GM19023 (cell line): ENCODE measurements at regions not wholly inside any gene's neighbourhood (a gene's known extent, or its start where the extent isn't known, plus 50 kb on each side); places are given as distances from the start of the nearest gene placed in this dataset.
A peak's percentile ranks its signal among the peaks of the same experiment; 100 is the strongest.
"Not testable (repeated sequence)": the region's sequence is repeated elsewhere in the genome, so short reads cannot be mapped to it uniquely, and the experiment has no call there.

Source experiments
- ATAC-seq: cut with Tn5 transposase; IDR thresholded peaks from one replicate; pipeline ENCODE4 v1.9.1; 2021; ENCODE audit warnings: mild to moderate bottlenecking, moderate library complexity; ENCODE audit not compliant: unreplicated experiment

DNA sequence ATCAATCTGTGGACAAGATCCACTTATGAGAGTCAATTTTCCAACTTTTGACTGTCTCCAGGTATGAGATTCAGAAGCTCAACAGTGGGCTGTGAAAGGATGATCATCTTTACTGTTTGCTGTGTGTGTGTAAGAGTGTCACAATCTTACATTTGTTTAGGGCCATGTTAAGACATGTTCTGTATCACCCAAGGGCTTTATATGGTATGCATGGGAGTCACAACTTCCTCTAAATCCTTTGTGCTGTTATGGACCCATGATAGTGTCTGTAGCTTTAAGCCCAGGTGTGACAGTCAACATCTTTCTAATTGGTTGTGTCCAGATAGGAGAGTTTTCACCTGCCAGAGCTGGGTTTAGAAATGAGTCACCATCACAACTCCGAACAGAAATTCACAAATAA is 70.2 kb downstream of the ZNF726 start:
- ATAC-seq = not testable (repeated sequence)

DNA sequence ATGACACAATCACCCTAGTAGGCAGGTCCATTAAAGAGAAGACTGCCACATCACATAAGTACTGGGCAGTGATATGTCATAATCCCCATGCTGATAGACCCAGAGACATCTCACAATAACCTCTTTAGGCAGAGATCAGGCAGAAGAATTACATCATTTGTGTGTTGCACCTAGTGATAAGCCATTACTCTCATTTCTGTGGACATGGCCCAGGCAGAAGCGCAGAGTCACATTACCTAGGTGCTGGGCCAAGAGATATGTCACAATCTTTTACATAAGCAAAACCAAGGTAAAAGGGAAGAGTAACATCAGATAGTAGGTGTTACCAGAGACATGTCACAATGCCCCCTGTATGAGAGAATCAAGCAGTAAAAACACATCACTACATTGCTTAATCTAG is 71.9 kb downstream of the ZNF726 start:
- ATAC-seq = no peak

DNA sequence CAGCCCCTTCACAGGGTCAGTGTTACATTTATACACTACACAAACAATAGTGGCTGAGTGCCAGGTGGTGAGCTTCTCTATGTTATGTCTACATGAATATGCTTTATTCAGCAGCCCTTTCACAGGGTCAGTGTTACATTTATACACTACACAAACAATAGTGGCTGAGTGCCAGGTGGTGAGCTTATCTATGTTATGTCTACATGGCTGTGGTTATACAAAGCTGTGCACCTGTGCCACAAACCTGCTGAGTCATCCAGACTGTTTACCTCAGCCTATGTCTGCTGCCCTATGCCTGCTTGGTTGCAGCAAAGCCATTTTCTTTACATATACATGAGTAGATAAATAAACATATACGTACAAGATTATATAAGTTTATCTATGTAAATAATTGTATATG is 76.5 kb downstream of the ZNF726 start:
- ATAC-seq = no peak

DNA sequence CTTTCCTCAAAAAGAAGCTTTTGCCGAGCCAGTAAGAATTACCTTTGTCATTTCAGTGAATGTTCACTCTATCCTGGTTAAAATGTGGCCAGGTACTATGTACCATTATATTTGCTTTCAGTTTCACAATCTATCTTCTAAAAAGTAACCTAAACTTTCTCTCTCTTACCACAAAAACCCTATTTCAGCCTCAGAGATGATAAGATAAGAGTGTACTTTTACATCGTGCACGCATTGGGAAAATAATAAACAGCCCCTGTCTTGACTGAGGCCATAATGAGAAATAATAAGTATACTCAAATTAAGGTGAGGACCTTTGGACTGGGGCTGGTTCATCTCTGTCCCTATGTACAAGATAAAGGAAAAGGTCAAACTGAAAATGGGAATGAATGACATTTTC is 77.7 kb downstream of the ZNF726 start:
- no peak for ATAC-seq

DNA sequence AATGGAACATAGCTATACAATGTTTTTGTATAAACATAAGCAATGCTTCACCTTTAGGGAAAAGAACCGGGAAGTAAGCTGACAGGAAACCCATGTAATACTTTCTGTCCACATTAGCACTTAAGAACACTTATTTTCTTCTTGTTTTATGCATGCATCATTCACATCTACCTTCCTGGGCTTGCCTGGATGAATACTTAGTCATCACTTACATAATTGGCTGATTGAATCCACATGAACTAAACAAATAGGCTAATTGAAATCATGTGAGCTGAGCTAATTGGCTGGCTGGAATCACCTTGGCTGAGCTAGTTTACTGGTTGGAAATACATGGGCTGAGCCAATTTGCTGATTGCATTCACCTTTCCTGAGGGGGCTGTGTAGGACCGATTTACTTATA is 78.8 kb downstream of the ZNF726 start:
- ATAC-seq = no peak

DNA sequence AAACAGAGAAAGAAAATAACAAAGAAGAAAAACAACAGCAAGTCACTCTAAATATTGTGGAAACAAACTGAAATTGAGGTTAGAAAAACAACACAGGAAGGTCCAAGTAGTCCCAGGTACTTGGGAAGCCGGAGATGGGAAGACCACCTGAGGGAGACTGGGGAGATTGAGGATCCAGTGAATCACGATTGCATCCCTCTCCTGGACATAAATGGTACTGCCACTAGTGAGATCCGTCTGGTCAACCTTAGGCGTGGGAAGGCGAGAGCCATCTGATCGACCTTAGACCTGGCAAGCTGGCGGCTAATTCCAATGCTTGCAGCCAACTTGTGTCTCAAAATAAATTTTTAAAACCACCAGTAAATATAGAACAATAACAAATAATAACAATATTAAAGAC is 81.9 kb downstream of the ZNF726 start:
- ATAC-seq = no peak

DNA sequence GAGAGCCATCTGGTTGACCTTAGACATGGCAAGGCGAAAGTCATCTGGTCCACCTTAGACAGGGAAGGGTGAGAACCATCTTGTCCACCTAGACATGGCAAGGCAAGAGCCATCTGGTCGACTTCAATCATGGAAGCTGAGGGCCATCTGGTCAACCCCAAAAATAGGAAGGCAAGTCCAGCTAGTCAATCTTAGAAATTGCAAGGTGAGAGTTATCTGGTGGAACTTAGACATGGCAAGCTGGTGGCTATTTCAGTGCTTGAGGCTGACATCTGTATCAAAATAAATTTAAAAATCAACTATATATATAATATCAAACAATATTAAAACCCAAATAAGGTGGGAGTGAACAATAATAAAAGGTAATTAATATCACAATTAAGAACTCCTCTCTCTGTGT is 83.9 kb downstream of the ZNF726 start:
- ATAC-seq = no peak

DNA sequence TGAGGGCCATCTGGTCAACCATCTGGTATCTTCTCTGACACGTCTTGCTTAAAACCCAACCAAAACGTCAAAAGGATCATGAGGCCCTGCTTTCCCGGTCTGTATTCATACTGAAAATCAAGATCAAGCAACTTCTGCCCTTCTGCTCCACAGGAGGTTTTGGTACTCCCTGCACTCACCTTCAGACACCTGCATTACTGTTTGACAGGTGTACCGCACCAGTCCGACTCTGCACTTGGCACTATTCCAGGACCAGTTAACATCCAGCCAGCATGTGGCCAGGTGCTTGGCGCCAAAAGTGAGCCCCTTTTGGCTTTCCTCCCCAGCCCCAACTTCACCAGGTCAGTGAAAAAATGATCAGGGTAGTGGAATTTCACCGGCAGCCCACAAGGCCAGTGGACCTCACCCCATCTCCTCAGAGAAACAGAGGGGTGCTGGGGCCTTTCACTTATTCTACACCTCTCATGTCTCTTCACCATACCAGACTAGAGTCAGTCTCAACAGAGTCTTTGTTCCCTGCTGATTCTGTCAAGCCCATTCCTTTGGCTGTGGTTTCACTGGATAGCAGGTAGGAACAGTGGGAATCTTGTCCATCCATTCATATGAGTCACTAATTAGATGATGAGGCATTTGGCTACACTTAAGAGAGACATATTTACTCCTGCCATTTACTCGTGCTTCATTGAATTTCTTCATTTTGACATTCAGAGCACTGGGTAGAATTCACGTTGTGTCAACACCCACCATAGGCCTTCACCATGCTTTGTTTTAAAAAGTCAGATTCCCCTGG is 85.3 kb downstream of the ZNF726 start:
- ATAC-seq = no peak

DNA sequence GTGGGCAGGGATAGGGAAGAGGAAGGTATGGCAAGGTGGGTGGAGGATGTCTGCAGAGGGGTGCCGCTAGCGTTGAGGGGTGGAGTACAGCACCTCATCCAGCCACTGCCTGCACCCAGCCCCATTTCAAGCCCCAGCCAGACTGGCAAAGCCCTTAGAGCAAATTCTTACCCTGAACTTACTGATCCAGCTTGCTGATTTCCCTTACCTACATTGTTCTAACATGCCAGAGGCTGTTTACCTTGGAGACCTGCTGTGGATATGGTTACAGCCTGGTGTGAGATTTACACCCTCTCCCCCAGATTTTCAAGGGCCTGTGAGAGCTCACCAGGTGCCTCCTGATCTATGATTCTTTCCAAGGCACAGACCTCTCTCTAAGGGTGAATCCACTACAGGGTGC is 86.0 kb downstream of the ZNF726 start:
- no peak for ATAC-seq

DNA sequence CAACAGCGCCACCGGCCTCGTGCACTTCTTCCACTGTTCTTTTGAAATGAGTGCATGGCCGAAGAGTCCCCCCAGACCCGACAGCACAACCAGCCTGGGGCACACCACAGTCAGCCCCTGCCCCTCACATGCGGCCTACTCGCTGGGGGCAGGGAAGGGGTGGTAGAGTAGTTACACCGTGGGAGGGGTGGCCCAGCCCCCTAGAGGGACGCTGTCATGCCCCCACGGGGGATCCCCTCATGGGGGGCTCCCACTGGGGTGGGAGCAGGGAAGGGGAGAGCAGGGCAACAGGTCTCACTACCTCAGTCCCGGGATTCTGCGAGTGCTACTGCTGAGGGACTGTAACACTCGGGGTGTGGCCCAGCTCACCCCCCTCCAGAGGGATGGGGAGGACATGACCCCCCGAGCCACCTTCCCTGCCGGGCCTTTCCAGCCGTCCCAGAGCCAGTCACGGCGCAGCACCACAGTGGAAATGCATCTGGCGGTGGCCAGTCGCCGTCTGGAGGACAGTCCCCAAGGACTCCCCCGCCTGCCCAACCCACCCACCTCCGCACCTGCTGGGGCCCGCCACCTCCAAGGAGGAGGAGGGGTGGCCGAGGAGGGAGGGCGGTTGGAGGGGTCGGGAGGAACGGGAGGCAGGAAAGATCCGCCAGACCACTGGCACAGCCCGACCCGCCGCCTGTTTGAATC is 84.6 kb upstream of the ZNF254 start:
- no peak for ATAC-seq

DNA sequence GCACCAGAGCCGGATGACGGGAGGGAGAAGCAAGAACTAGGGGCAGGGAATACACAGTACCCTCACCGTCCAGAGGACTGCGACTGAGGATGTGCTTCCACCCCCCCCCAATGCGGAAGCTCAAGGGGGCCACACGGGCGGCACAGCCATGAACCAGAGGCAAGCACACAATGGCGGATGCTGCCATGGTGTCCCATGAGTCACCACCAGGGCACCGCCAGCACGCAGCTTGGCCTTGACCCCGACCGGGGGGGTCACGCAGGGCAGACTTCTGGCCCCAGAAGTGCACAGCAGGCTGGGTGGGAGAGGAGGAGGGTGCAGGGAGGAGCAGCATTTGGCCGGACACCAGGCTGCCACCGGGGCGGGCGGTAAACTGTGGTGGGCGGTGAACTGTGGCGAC is 83.5 kb upstream of the ZNF254 start:
- ATAC-seq = no peak

DNA sequence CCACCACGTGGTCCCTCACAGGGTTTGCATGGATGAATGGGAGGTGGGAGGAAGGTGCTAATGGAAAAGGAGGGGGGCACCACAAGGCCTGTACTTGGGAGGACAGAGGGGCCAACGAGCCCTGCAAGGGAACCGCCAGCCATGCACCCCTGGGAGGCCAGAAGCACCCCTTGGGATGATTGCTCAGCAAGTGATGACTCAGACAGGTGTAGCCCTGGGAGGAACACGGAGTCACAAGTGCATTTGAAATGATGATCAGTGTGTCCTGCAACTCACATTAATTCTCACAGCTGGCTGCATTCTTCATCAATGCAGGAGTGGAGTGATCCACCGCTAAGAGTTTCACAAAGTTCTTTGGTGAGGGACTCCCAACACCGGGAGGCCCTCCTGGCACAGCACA is 82.8 kb upstream of the ZNF254 start:
- no peak for ATAC-seq

DNA sequence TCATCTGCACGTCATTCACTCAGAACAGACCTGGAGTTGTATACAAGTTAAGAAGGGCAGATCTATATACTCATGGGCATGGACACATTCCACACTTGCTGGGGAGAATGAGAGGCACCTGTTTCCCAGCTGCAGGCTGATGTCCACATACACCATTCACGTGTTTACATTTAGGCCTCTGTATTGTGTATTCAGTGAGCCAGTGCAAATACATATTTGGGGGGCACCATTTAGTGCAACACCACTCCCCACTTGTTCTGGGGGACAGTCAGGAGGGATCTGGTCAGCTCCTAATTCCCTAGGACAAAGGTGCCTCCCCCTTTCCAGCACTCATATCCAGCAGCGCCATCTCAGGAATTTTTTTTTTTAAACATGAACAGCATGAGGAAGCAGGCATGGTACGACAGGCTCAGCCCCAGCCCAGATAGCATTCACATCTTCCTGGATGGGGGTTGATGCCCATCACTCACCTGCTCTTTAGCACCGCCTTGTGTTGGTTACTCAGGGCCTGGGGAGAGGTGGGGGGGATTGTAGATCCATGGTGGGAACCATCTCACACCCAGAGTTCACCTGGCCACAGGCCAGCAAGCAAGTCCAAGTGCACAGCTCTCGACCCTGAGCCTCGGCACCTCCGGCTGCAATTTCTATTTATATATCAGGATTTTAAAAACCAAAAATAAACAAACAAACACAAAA is 56.9 kb upstream of the ZNF254 start:
- no peak for ATAC-seq

DNA sequence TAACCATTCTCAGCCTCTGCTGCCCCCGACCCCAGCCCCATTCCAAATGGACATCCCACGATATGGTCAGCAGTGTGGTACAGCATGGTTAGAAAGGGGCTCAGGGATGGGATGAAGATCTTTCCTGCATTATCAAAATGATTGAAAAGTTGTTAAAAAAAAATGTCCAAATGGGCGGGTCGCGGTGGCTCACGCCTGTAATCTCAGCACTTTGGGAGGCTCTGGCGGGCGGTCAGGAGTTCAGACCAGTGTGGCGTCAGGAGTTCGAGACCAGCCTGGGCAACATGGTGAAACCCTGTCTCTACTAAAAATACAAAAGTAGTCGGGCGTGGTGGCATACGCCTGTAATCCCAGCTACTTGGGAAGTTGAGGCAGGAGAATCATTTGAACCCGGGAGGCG is 54.3 kb upstream of the ZNF254 start:
- ATAC-seq = no peak

DNA sequence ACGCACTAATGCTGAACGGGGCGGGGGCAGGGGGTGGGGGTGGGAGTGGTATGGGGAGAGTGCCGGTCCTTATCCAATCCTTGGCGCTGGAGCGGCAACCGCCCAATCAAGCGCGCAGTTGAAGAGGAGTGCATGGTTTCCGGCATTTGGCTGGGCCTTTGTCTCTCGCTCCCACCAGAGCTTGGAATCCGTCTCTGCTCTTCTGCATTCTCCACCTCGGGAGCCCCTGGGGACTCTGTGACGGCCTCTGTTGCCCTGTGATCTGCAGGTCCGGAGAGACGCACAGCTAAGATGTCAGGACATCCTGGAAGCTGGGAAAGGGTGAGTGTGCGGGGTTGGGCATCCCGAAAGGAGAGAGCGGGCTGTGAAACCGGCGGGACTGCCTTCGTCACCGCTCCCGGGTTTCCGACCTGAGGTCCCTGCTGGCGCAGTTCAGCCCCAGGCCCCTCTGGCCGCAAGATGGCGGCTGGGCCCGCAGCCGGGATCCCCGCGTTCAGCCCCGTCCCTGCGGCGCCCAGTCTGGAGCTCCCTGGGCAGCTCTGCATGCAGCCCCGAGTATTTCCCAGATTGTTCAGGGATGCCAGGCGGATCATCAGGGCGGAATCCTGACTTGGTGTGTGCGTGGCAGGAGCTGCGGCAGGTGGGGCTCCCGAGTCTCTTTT is 53.6 kb upstream of the ZNF254 start:
- ATAC-seq = peak; percentile 96

DNA sequence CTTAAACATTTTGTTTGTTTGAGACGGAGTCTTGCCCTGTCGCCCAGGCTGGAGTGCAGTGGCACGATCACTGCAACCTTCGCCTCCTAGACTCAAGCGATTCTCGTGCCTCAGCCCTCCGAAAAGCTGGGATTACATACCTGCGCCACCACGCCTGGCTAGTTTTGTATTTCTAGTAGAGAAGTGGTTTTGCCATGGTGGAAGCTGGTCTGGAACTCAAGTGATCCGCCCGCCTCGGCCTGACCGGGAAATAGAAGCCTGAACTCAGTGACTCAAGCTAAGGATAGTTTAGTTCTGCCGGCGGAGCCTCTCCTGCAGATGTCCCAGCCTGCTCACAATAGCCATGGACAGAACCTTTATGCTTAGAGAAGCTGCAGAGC is 53.0 kb upstream of the ZNF254 start:
- ATAC-seq = peak; percentile 30

DNA sequence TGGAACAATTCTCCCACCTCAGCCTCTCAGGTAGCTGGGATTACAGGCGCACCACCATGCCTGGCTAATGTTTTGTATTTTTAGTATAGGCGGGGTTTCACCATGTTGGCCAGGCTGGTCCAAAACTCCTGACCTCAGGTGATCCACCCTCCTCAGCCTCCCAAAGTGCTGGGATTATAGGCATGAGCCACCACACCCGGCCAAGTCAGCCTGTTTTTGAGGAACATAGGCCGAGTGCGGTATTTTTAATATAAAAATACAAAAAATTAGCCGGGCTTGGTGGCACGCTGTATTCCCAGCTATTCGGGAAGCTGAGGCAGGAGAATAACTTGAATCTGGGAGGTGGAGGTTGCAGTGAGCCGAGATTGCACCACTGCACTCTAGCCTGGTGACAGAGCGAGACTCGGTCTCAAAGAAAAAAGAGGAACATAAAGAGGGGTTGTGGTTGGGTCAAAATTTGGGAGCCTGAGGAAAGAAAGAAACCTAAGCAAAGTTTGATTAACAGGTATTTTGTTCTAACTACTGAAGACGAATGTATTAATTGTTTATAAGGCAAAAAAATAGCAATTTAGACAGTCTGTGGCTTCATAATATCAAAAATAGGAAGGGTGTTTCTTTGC is 51.6 kb upstream of the ZNF254 start:
- not testable (repeated sequence) for ATAC-seq
